Colonic mucosa (tissue), 4 donors: ENCODE measurements at regions not wholly inside any gene's neighbourhood (a gene's known extent, or its start where the extent isn't known, plus 50 kb on each side); places are given as distances from the start of the nearest gene placed in this dataset.

ENCODE experiments used
- DNase-seq: peaks from one replicate; pipeline ENCODE4 v3.0.0-alpha.2; 2020
- H3K27ac ChIP-seq: fragments of 200-600 bp; one replicate; pipeline ENCODE4 v1.8.0; 2021
- H3K27me3 ChIP-seq: fragments of 200-600 bp; one replicate; pipeline ENCODE4 v1.8.0; 2021
- H3K36me3 ChIP-seq: fragments of 200-600 bp; one replicate; pipeline ENCODE4 v1.8.0; 2021
- H3K4me1 ChIP-seq: fragments of 200-600 bp; one replicate; pipeline ENCODE4 v1.8.0; 2021; ENCODE audit warnings: mild to moderate bottlenecking
- H3K4me3 ChIP-seq: fragments of 200-600 bp; one replicate; pipeline ENCODE4 v1.8.0; 2021
- H3K9ac ChIP-seq, 2 donors: one replicate each; pipeline ENCODE4 v1.7.0; 2013; ENCODE audit warnings: control low read depth in 2 of 2, low read depth in 2 of 2, low read length in 2 of 2
- H3K9me3 ChIP-seq: fragments of 200-600 bp; one replicate; pipeline ENCODE4 v1.8.0; 2021
- intact Hi-C: fragments of 100-400 bp; cut with DNase I; formaldehyde crosslinking; loops from one replicate; pipeline ENCODE4 v1.14.1; 2022
- TF ChIP-seq, protein P1 (sequence below): fragments of 200-600 bp; IDR thresholded peaks from one replicate; pipeline ENCODE4 v1.8.0; 2022; ENCODE audit warnings: antibody characterized with exemption, mild to moderate bottlenecking
- donor health status: healthy.
- donor health status: DM: no; HTN: no; CAD: no.
- donor health status: DM: no; HTN: no; CAD: no.

DNA sequence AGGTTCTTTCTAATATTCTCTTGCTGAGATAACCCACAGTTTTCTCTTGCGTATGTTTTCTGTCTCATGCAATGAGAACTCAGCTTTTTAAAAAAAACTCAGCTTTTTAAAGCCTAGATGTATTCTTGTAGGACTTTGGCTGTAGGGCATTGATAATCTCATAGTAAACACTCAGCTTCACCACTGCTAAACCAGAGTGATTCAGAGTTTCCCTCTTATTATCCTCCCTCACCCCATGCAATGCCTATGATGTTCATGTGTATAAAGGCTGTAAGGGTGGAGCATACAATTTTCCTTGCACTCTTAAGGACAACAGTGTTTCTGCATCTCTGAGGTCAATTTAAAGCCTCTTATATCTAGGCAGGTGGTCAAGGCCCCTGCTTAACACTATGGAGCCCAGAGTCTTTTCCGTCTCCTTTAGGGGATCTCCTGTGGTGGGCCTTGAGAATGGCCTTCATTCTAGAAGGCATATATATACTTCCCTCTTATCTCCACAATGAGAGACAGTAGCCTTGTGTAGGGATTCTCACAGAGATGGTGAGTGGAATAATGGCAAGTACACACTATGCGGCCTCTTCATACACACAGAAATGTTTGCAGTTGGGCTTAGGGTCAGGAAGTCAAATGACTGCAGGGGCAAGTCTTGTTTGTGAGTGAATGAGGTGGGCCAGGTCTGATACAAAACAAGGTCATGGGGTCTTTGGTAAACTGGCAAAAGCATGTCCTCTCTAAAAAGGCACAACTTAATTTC is 279.6 kb downstream of the HS3ST3A1 start:
- TF ChIP-seq, protein P1, sequence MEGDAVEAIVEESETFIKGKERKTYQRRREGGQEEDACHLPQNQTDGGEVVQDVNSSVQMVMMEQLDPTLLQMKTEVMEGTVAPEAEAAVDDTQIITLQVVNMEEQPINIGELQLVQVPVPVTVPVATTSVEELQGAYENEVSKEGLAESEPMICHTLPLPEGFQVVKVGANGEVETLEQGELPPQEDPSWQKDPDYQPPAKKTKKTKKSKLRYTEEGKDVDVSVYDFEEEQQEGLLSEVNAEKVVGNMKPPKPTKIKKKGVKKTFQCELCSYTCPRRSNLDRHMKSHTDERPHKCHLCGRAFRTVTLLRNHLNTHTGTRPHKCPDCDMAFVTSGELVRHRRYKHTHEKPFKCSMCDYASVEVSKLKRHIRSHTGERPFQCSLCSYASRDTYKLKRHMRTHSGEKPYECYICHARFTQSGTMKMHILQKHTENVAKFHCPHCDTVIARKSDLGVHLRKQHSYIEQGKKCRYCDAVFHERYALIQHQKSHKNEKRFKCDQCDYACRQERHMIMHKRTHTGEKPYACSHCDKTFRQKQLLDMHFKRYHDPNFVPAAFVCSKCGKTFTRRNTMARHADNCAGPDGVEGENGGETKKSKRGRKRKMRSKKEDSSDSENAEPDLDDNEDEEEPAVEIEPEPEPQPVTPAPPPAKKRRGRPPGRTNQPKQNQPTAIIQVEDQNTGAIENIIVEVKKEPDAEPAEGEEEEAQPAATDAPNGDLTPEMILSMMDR, result no peak
- no peaks in the 10 kb centered on the region for H3K36me3 ChIP-seq
- no peak overlapping the region for H3K4me3 ChIP-seq
- DNase-seq, result no peak
- H3K9me3 ChIP-seq, result no peaks in the 10 kb centered on the region
- no peaks in the 10 kb centered on the region for H3K4me1 ChIP-seq
- no peak overlapping the region for H3K27ac ChIP-seq
- H3K27me3 ChIP-seq, result no peaks in the 10 kb centered on the region
- intact Hi-C loops, result no loop called here
- H3K9ac ChIP-seq, result no peak overlapping the region

DNA sequence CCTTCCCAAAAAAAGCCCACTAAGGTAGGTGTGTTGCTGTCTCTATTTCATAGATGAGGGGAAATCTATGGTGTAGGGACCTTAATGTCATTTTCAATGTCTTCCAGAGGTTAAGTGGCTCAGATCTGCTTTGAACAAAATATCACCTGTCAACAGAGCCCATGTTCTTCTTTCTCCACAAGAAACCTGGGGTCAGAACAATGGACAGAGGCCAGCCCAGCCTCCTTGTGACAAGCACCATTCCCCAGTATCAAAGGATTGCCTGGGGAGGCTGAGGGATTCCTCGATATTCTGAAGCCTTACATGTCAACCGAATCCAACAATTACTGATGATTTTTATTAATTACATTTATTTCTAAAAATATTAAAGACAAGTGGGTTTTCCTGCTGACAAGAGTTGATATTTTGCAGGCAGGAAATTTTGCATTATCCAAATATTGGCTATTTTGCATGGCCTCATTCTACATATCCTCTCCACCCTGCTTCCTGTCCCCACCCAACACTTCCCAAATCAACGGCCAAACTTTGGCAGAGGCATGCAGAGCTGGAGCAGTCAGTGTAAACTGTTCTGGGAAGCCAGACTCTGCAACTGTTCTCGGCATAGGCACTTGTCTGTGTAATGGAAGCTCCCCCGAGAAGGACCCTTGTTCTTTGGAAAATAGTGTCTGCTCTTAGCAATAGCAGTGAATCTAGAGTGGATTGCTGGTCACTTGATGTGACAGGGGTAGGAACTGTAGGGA is 281.5 kb downstream of the HS3ST3A1 start:
- TF ChIP-seq, protein P1, result no peak
- no peaks in the 10 kb centered on the region for H3K36me3 ChIP-seq
- intact Hi-C loops, result no loop called here
- no peak overlapping the region for H3K9ac ChIP-seq
- no peak overlapping the region for H3K4me3 ChIP-seq
- no peak overlapping the region for H3K27ac ChIP-seq
- DNase-seq, result no peak
- no peaks in the 10 kb centered on the region for H3K4me1 ChIP-seq
- H3K9me3 ChIP-seq, result no peaks in the 10 kb centered on the region
- no peaks in the 10 kb centered on the region for H3K27me3 ChIP-seq

DNA sequence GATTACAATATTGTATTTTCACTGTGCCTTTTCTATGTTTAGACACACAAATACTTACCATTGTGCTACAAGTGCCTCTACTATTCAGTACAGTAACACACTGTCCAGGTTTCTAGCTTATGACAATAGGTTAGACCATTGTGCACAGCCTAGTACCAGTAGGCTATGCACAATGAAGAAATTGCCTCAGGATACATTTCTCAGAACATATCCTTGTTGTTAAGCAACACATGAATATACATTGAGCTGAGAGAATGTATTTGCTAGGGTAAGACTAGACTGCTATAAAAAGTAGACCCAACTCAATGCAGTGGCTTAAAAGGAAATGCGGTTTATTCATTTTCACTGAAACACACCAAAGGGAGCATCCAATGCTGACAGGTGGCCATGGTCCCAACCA is 285.1 kb downstream of the HS3ST3A1 start:
- Histone ChIP-seq H3K27me3 (no peaks in the 10 kb centered on the region), H3K9me3 (no peaks in the 10 kb centered on the region), H3K4me1 (no peaks in the 10 kb centered on the region), H3K36me3 (no peaks in the 10 kb centered on the region), H3K27ac (no peak overlapping the region), H3K4me3 (no peak overlapping the region), H3K9ac (no peak overlapping the region)
- TF ChIP-seq, protein P1, result no peak
- DNase-seq, result no peak
- intact Hi-C loops, result no loop called here

DNA sequence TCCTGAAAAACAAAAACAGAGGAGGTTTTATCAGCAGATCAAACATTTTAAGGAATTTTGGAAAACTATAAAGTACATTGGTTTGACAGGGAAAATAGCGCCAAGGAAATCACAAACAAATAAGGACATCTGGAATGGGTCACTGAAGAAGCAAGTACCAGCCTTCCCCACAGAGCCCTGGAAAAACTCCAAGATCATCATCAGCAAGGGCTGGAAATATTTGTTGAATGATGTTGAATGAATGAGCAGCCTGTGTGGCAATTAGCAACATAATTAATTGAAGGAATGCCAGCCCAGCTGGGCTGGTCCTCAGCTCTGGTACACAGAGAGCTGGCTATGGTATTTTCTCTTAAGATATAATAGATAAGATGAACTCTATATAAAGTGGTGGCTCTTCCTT is 290.4 kb downstream of the HS3ST3A1 start:
- H3K27me3 ChIP-seq, result no peaks in the 10 kb centered on the region
- intact Hi-C loops, result no loop called here
- DNase-seq, result no peak
- H3K4me1 ChIP-seq, result no peaks in the 10 kb centered on the region
- H3K4me3 ChIP-seq, result no peak overlapping the region
- TF ChIP-seq, protein P1, result no peak
- no peaks in the 10 kb centered on the region for H3K36me3 ChIP-seq
- H3K27ac ChIP-seq, result no peak overlapping the region
- no peaks in the 10 kb centered on the region for H3K9me3 ChIP-seq
- H3K9ac ChIP-seq, result no peak overlapping the region

DNA sequence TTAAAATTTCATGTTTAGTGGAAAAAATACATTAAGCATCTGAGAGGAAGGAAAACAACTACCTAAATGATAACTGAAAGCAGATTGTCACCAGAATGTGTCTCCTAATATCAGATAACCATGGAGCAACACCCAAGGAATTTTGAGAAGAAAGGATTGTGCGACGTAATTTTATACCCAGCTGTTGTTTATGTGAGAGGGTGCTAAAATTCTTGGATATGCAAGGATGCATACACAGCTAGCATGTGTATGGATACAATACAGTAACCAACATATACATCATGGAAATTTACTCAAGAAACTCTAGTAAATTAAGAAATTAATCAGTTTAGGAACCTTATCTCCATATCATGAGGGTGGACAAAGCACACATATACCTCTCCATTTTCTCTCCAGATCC is 290.9 kb downstream of the HS3ST3A1 start:
- intact Hi-C loops, result no loop called here
- H3K9ac ChIP-seq, result no peak overlapping the region
- H3K27me3 ChIP-seq, result no peaks in the 10 kb centered on the region
- no peaks in the 10 kb centered on the region for H3K36me3 ChIP-seq
- no peak overlapping the region for H3K27ac ChIP-seq
- TF ChIP-seq, protein P1, result no peak
- no peak overlapping the region for H3K4me3 ChIP-seq
- H3K9me3 ChIP-seq, result no peaks in the 10 kb centered on the region
- no peaks in the 10 kb centered on the region for H3K4me1 ChIP-seq
- no peak for DNase-seq
